HEK293T (cell line): ENCODE measurements at regions not wholly inside any gene's neighbourhood (a gene's known extent, or its start where the extent isn't known, plus 50 kb on each side); places are given as distances from the start of the nearest gene placed in this dataset.

Experiments
- ARNT ChIP-seq: fragments of 450-650 bp; IDR thresholded peaks from 2 replicates; pipeline ENCODE4 v1.6.1; 2017; ENCODE audit warnings: mild to moderate bottlenecking
- BHLHE40 ChIP-seq: fragments of 450-650 bp; IDR thresholded peaks from 2 replicates; pipeline ENCODE4 v1.6.1; 2016; ENCODE audit warnings: mild to moderate bottlenecking, moderate library complexity, borderline replicate concordance
- CTBP1 ChIP-seq: fragments of 450-650 bp; IDR thresholded peaks from 2 replicates; pipeline ENCODE4 v1.6.1; 2016; ENCODE audit warnings: borderline replicate concordance
- ELF4 ChIP-seq: fragments of 450-650 bp; IDR thresholded peaks from 2 replicates; pipeline ENCODE4 v1.6.1; 2017; ENCODE audit warnings: antibody characterized with exemption
- FOXA1 ChIP-seq: fragments of 450-650 bp; IDR thresholded peaks from 2 replicates; pipeline ENCODE4 v1.6.1; 2016; ENCODE audit warnings: mild to moderate bottlenecking
- FOXK2 ChIP-seq: fragments of 450-650 bp; IDR thresholded peaks from 2 replicates; pipeline ENCODE4 v1.6.1; 2016; ENCODE audit warnings: mild to moderate bottlenecking
- FOXM1 ChIP-seq: fragments of 450-650 bp; IDR thresholded peaks from 2 replicates; pipeline ENCODE4 v1.6.1; 2017; ENCODE audit warnings: mild to moderate bottlenecking, borderline replicate concordance
- HDGF ChIP-seq: fragments of 450-650 bp; IDR thresholded peaks from 2 replicates; pipeline ENCODE4 v1.6.1; 2017; ENCODE audit warnings: antibody characterized with exemption, borderline replicate concordance
- NFRKB ChIP-seq: fragments of 450-650 bp; IDR thresholded peaks from 2 replicates; pipeline ENCODE4 v1.6.1; 2016; ENCODE audit warnings: mild to moderate bottlenecking, moderate library complexity
- SP1 ChIP-seq: fragments of 450-650 bp; IDR thresholded peaks from 2 replicates; pipeline ENCODE4 v1.6.1; 2017
- SUZ12 ChIP-seq: fragments of 450-650 bp; IDR thresholded peaks from 2 replicates; pipeline ENCODE4 v1.6.1; 2016; ENCODE audit warnings: mild to moderate bottlenecking
- TARDBP ChIP-seq: fragments of 450-650 bp; IDR thresholded peaks from 2 replicates; pipeline ENCODE4 v1.6.1; 2016
- TF ChIP-seq, protein P1 (sequence below): fragments of 450-650 bp; IDR thresholded peaks from 2 replicates; pipeline ENCODE4 v1.6.1; 2016

DNA sequence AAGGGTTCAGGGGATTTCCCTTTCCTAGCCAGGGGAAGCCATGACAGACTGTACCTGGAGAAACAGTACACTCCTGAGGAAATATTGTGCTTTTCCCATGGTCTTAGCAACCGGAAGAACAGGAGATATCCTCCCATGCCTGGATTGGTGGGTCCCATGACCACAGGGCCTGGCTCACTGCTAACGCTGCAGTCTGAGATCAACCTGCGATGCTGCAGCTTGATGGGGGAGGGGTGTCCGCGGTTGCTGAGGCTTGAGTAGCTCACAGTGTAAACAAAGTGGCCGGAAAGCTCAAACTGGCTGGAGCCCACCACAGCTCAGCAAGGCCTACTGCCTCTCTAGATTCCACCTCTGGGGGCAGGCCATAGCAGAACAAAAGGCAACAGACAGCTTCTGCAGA lies 819.5 kb downstream of the TECRL start:
- TF ChIP-seq NFRKB (no peak), HDGF (no peak), ELF4 (no peak), BHLHE40 (no peak), TARDBP (no peak), FOXM1 (no peak), SP1 (no peak), FOXK2 (no peak), SUZ12 (no peak), CTBP1 (no peak), ARNT (no peak), FOXA1 (no peak)
- TF ChIP-seq, protein P1, sequence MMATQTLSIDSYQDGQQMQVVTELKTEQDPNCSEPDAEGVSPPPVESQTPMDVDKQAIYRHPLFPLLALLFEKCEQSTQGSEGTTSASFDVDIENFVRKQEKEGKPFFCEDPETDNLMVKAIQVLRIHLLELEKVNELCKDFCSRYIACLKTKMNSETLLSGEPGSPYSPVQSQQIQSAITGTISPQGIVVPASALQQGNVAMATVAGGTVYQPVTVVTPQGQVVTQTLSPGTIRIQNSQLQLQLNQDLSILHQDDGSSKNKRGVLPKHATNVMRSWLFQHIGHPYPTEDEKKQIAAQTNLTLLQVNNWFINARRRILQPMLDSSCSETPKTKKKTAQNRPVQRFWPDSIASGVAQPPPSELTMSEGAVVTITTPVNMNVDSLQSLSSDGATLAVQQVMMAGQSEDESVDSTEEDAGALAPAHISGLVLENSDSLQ = no peak
